HEK293 (cell line): ENCODE measurements at regions not wholly inside any gene's neighbourhood (a gene's known extent, or its start where the extent isn't known, plus 50 kb on each side); places are given as distances from the start of the nearest gene placed in this dataset.

ENCODE experiments used
- BCL6B ChIP-seq: fragments of 450-650 bp; formaldehyde crosslinking; IDR thresholded peaks from 2 replicates; pipeline ENCODE4 v1.5.1; 2017; ENCODE audit warnings: missing biosample characterization, missing genetic modification characterization
- HOXC10 ChIP-seq: sonication (generic); formaldehyde crosslinking; IDR thresholded peaks from 2 replicates; pipeline ENCODE4 v1.8.1; 2023; ENCODE audit warnings: mild to moderate bottlenecking, missing genetic modification reagents
- HOXD13 ChIP-seq: sonication (generic); formaldehyde crosslinking; IDR thresholded peaks from 2 replicates; pipeline ENCODE4 v1.8.0; 2022; ENCODE audit warnings: missing genetic modification reagents, borderline replicate concordance
- KLF1 ChIP-seq: fragments of 450-650 bp; formaldehyde crosslinking; IDR thresholded peaks from 2 replicates; pipeline ENCODE4 v1.5.1; 2016; ENCODE audit warnings: missing biosample characterization, missing genetic modification characterization
- REPIN1 ChIP-seq: fragments of 450-650 bp; formaldehyde crosslinking; IDR thresholded peaks from 2 replicates; pipeline ENCODE4 v1.5.1; 2017; ENCODE audit warnings: missing biosample characterization, missing genetic modification characterization, low read depth
- SP7 ChIP-seq: fragments of 450-650 bp; formaldehyde crosslinking; IDR thresholded peaks from 2 replicates; pipeline ENCODE4 v1.5.1; 2016; ENCODE audit warnings: missing biosample characterization, missing genetic modification characterization
- TCF7L2 ChIP-seq: IDR thresholded peaks from 2 replicates; pipeline ENCODE4 v1.6.1; 2011; ENCODE audit warnings: low read depth, mild to moderate bottlenecking, inconsistent platforms, low read length, moderate library complexity, borderline replicate concordance
- YY1 ChIP-seq: fragments of 450-650 bp; formaldehyde crosslinking; IDR thresholded peaks from 2 replicates; pipeline ENCODE4 v1.5.1; 2018; ENCODE audit warnings: missing biosample characterization, missing genetic modification characterization
- ZBTB17 ChIP-seq: fragments of 450-650 bp; formaldehyde crosslinking; IDR thresholded peaks from 2 replicates; pipeline ENCODE4 v1.5.1; 2016; ENCODE audit warnings: missing biosample characterization, missing genetic modification characterization
- ZBTB7A ChIP-seq: fragments of 450-650 bp; formaldehyde crosslinking; IDR thresholded peaks from 2 replicates; pipeline ENCODE4 v1.5.1; 2016; ENCODE audit warnings: low read depth, missing biosample characterization, missing genetic modification characterization
- ZFP69B ChIP-seq: fragments of 450-650 bp; formaldehyde crosslinking; IDR thresholded peaks from 2 replicates; pipeline ENCODE4 v1.5.1; 2016; ENCODE audit warnings: missing biosample characterization, missing genetic modification characterization
- ZNF10 ChIP-seq: fragments of 450-650 bp; formaldehyde crosslinking; IDR thresholded peaks from 2 replicates; pipeline ENCODE4 v1.5.1; 2017; ENCODE audit warnings: missing biosample characterization, missing genetic modification characterization
- ZNF146 ChIP-seq: fragments of 450-650 bp; formaldehyde crosslinking; IDR thresholded peaks from 2 replicates; pipeline ENCODE4 v1.5.1; 2016; ENCODE audit warnings: missing biosample characterization, missing genetic modification characterization
- ZNF157 ChIP-seq: fragments of 450-650 bp; formaldehyde crosslinking; IDR thresholded peaks from 2 replicates; pipeline ENCODE4 v1.5.1; 2016; ENCODE audit warnings: missing biosample characterization, missing genetic modification characterization
- ZNF221 ChIP-seq: fragments of 450-650 bp; formaldehyde crosslinking; IDR thresholded peaks from 2 replicates; pipeline ENCODE4 v1.5.1; 2017; ENCODE audit warnings: missing biosample characterization, missing genetic modification characterization, borderline replicate concordance
- ZNF223 ChIP-seq: fragments of 450-650 bp; formaldehyde crosslinking; IDR thresholded peaks from 2 replicates; pipeline ENCODE4 v1.5.1; 2016; ENCODE audit warnings: missing biosample characterization, missing genetic modification characterization
- ZNF302 ChIP-seq: fragments of 450-650 bp; formaldehyde crosslinking; IDR thresholded peaks from 2 replicates; pipeline ENCODE4 v1.5.1; 2016; ENCODE audit warnings: missing biosample characterization, missing genetic modification characterization, low read depth
- ZNF311 ChIP-seq: fragments of 450-650 bp; formaldehyde crosslinking; IDR thresholded peaks from 2 replicates; pipeline ENCODE4 v1.5.1; 2017; ENCODE audit warnings: missing biosample characterization, missing genetic modification characterization, borderline replicate concordance
- ZNF354C ChIP-seq: fragments of 450-650 bp; formaldehyde crosslinking; IDR thresholded peaks from 2 replicates; pipeline ENCODE4 v1.5.1; 2016; ENCODE audit warnings: missing biosample characterization, missing genetic modification characterization, low read depth, borderline replicate concordance
- ZNF514 ChIP-seq: fragments of 450-650 bp; formaldehyde crosslinking; IDR thresholded peaks from 2 replicates; pipeline ENCODE4 v1.5.1; 2016; ENCODE audit warnings: missing biosample characterization, missing genetic modification characterization
- ZNF518A ChIP-seq: fragments of 450-650 bp; formaldehyde crosslinking; conservative IDR thresholded peaks from 2 replicates; pipeline ENCODE4 v1.5.1; 2016; ENCODE audit warnings: low read depth, missing biosample characterization, missing genetic modification characterization
- ZNF585B ChIP-seq: fragments of 450-650 bp; formaldehyde crosslinking; IDR thresholded peaks from 2 replicates; pipeline ENCODE4 v1.5.1; 2016; ENCODE audit warnings: missing biosample characterization, missing genetic modification characterization
- ZNF623 ChIP-seq: fragments of 450-650 bp; formaldehyde crosslinking; IDR thresholded peaks from 2 replicates; pipeline ENCODE4 v1.5.1; 2016; ENCODE audit warnings: missing biosample characterization, missing genetic modification characterization
- ZNF654 ChIP-seq: fragments of 450-650 bp; formaldehyde crosslinking; IDR thresholded peaks from 2 replicates; pipeline ENCODE4 v1.5.1; 2016; ENCODE audit warnings: low read depth, missing biosample characterization, missing genetic modification characterization
- ZNF660 ChIP-seq: fragments of 450-650 bp; IDR thresholded peaks from 2 replicates; pipeline ENCODE4 v1.5.1; 2018; ENCODE audit warnings: missing biosample characterization, mild to moderate bottlenecking, missing genetic modification characterization
- ZNF664 ChIP-seq: fragments of 450-650 bp; formaldehyde crosslinking; IDR thresholded peaks from 2 replicates; pipeline ENCODE4 v1.5.1; 2016; ENCODE audit warnings: missing biosample characterization, missing genetic modification characterization
- ZNF776 ChIP-seq: fragments of 450-650 bp; formaldehyde crosslinking; IDR thresholded peaks from 2 replicates; pipeline ENCODE4 v1.5.0; 2017; ENCODE audit warnings: missing biosample characterization, missing genetic modification characterization, borderline replicate concordance
- TF ChIP-seq, protein P1 (sequence below): fragments of 450-650 bp; formaldehyde crosslinking; IDR thresholded peaks from 2 replicates; pipeline ENCODE4 v1.5.1; 2017; ENCODE audit warnings: missing biosample characterization, missing genetic modification characterization
- TF ChIP-seq, protein P2 (sequence below): fragments of 450-650 bp; formaldehyde crosslinking; IDR thresholded peaks from 2 replicates; pipeline ENCODE4 v1.5.1; 2017; ENCODE audit warnings: missing biosample characterization, missing genetic modification characterization

- peak; percentile 65; the same call in 1 of the 2 replicates for TF ChIP-seq ZNF518A
- no peak for TF ChIP-seq ZNF311 (tag by site-specific recombination)
- peak; percentile 79 for TF ChIP-seq ZFP69B (tag by site-specific recombination)
- TF ChIP-seq ZNF654 (tag by site-specific recombination): 0 out of 2 replicates have a peak, but pooled peaks have one; percentile 20
- TF ChIP-seq ZBTB7A (tag by site-specific recombination): no peak
- no peak for TF ChIP-seq ZNF514 (tag by site-specific recombination)
- no peak for TF ChIP-seq ZNF776 (tag by site-specific recombination)
- TF ChIP-seq ZNF585B (tag by site-specific recombination): no peak
- TF ChIP-seq, protein P1, sequence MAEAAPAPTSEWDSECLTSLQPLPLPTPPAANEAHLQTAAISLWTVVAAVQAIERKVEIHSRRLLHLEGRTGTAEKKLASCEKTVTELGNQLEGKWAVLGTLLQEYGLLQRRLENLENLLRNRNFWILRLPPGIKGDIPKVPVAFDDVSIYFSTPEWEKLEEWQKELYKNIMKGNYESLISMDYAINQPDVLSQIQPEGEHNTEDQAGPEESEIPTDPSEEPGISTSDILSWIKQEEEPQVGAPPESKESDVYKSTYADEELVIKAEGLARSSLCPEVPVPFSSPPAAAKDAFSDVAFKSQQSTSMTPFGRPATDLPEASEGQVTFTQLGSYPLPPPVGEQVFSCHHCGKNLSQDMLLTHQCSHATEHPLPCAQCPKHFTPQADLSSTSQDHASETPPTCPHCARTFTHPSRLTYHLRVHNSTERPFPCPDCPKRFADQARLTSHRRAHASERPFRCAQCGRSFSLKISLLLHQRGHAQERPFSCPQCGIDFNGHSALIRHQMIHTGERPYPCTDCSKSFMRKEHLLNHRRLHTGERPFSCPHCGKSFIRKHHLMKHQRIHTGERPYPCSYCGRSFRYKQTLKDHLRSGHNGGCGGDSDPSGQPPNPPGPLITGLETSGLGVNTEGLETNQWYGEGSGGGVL: no peak
- TF ChIP-seq ZNF221: no peak
- peak; percentile 71 for TF ChIP-seq TCF7L2
- TF ChIP-seq ZNF223 (tag by site-specific recombination): no peak
- no peak for TF ChIP-seq ZNF302 (tag by site-specific recombination)
- TF ChIP-seq ZNF664 (tag by site-specific recombination): peak; percentile 68; the same call in 1 of the 2 replicates
- no peak for TF ChIP-seq ZNF146 (tag by site-specific recombination)
- no peak for TF ChIP-seq ZNF10 (tag by site-specific recombination)
- TF ChIP-seq ZNF660: peak; percentile 51
- TF ChIP-seq REPIN1 (tag by site-specific recombination): no peak
- TF ChIP-seq ZNF157 (tag by site-specific recombination): no peak
- TF ChIP-seq HOXD13: peak; percentile 68; the same call in 1 of the 2 replicates
- peak; percentile 97 for TF ChIP-seq ZBTB17
- no peak for TF ChIP-seq KLF1
- no peak for TF ChIP-seq ZNF354C (tag by site-specific recombination)
- TF ChIP-seq ZNF623 (tag by site-specific recombination): peak; percentile 23; the same call in 1 of the 2 replicates
- TF ChIP-seq YY1 (tag by site-specific recombination): no peak
- TF ChIP-seq BCL6B: peak; percentile 52; the same call in 1 of the 2 replicates
- TF ChIP-seq SP7: peak; percentile 98
- TF ChIP-seq, protein P2, sequence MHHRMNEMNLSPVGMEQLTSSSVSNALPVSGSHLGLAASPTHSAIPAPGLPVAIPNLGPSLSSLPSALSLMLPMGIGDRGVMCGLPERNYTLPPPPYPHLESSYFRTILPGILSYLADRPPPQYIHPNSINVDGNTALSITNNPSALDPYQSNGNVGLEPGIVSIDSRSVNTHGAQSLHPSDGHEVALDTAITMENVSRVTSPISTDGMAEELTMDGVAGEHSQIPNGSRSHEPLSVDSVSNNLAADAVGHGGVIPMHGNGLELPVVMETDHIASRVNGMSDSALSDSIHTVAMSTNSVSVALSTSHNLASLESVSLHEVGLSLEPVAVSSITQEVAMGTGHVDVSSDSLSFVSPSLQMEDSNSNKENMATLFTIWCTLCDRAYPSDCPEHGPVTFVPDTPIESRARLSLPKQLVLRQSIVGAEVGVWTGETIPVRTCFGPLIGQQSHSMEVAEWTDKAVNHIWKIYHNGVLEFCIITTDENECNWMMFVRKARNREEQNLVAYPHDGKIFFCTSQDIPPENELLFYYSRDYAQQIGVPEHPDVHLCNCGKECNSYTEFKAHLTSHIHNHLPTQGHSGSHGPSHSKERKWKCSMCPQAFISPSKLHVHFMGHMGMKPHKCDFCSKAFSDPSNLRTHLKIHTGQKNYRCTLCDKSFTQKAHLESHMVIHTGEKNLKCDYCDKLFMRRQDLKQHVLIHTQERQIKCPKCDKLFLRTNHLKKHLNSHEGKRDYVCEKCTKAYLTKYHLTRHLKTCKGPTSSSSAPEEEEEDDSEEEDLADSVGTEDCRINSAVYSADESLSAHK: peak; percentile 93
- no peak for TF ChIP-seq HOXC10 (CRISPR knock-in tag)
These were observed 301.0 kb upstream of the UMPS start (continued) for GRCh38 chr3:124429129-124429815.
